Sigmoid colon (tissue), 4 donors: ENCODE measurements at regions not wholly inside any gene's neighbourhood (a gene's known extent, or its start where the extent isn't known, plus 50 kb on each side); places are given as distances from the start of the nearest gene placed in this dataset.

ENCODE experiments used
- POLR2A ChIP-seq, 2 donors: fragments of 450-650 bp; IDR thresholded peaks; one replicate each; pipeline ENCODE4 v1.6.1; 2016; ENCODE audit warnings: antibody characterized with exemption in 2 of 2, mild to moderate bottlenecking in 2 of 2, moderate library complexity in 2 of 2
- POLR2AphosphoS5 ChIP-seq, 4 donors: sonication (generic); formaldehyde crosslinking; IDR thresholded peaks; one replicate each; pipeline ENCODE4 v1.6.1; 2017; ENCODE audit warnings: antibody characterized with exemption in 4 of 4
- TF ChIP-seq, protein P1 (sequence below), 4 experiments: fragments of 450-650 bp in 3 of 4; fragments of 200-600 bp in 1 of 4; IDR thresholded peaks; one replicate each; pipeline ENCODE4 v1.5.1; 2016 to 2019; ENCODE audit warnings: antibody characterized with exemption in 4 of 4, mild to moderate bottlenecking in 3 of 4, moderate library complexity in 2 of 4

DNA sequence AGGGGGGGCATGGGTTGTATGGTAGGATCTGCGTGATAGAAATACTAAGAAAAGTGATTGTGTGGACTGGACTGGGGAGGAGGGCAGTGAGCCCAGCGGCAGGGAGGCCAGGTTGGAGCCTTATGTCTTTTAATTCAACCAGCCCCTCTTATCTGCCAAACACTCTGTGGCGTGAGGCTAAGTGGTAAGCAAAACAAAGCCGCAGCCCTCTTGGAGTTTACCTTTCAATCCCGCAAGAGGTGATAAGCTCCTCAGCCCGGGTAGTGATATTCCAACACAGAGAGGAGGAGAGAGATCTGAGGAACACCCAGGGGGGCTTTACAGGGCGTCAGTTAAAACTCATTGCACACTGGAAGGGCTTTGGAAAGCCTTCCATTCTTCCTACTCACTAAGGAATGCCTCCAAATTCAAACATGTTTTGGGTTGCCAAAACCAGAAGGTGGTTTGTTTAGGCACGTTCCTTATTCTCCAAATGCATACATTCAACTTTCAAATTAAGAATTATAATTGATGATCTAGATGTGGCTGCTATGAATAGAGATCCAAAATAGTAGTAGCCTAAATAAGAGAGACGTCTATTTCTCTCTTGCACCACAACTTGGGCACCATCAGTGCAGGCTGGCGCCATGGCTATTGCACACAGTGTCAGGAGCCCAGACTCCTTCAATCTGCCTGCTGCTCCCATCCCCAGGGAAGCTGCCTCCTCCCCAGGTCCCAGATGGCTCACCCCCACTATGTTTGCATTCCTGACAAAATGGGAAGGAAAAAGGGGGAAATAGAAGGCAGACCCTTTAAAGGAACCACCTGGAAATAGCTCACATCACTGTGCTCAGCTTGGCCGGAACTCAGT is 75.1 kb upstream of the FSTL4 start:
- TF ChIP-seq POLR2AphosphoS5 (IDR thresholded peaks at IDR 0.05): no peak
- TF ChIP-seq, protein P1, sequence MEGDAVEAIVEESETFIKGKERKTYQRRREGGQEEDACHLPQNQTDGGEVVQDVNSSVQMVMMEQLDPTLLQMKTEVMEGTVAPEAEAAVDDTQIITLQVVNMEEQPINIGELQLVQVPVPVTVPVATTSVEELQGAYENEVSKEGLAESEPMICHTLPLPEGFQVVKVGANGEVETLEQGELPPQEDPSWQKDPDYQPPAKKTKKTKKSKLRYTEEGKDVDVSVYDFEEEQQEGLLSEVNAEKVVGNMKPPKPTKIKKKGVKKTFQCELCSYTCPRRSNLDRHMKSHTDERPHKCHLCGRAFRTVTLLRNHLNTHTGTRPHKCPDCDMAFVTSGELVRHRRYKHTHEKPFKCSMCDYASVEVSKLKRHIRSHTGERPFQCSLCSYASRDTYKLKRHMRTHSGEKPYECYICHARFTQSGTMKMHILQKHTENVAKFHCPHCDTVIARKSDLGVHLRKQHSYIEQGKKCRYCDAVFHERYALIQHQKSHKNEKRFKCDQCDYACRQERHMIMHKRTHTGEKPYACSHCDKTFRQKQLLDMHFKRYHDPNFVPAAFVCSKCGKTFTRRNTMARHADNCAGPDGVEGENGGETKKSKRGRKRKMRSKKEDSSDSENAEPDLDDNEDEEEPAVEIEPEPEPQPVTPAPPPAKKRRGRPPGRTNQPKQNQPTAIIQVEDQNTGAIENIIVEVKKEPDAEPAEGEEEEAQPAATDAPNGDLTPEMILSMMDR (IDR thresholded peaks at IDR 0.05): no peak
- no peak for TF ChIP-seq POLR2A (IDR thresholded peaks at IDR 0.05)
